Upper lobe of left lung (tissue), 6 donors: ENCODE measurements at regions not wholly inside any gene's neighbourhood (a gene's known extent, or its start where the extent isn't known, plus 50 kb on each side); places are given as distances from the start of the nearest gene placed in this dataset.

Experiments
- ATAC-seq, 2 donors: fragments of 200-7000 bp; cut with Tn5 transposase; one replicate each; pipeline ENCODE4 v1.9.1; 2022; ENCODE audit warnings: mild to moderate bottlenecking in 2 of 2, moderate library complexity in 2 of 2; ENCODE audit not compliant: low FRiP score in 2 of 2
- DNase-seq, 2 donors: peaks; one replicate each; pipeline ENCODE4 v3.0.0-alpha.2; 2019 to 2020
- H3K27ac ChIP-seq, 4 donors: fragments of 200-600 bp; sonication (generic); one replicate each; pipeline ENCODE4 v1.5.1; 2016 to 2019
- H3K27me3 ChIP-seq, 4 donors: fragments of 200-600 bp; sonication (generic); one replicate each; pipeline ENCODE4 v1.5.1; 2017 to 2019
- H3K36me3 ChIP-seq, 4 donors: fragments of 200-600 bp; sonication (generic); one replicate each; pipeline ENCODE4 v1.5.1; 2016 to 2019
- H3K4me1 ChIP-seq, 4 donors: fragments of 200-600 bp; sonication (generic); one replicate each; pipeline ENCODE4 v1.5.1; 2018 to 2019
- H3K4me3 ChIP-seq, 4 donors: fragments of 200-600 bp; sonication (generic); one replicate each; pipeline ENCODE4 v1.5.1; 2017 to 2019; ENCODE audit warnings: mild to moderate bottlenecking in 2 of 4, moderate library complexity in 1 of 4
- H3K9me3 ChIP-seq, 4 donors: fragments of 200-600 bp; sonication (generic); one replicate each; pipeline ENCODE4 v1.5.1; 2018 to 2019
- CTCF ChIP-seq, 6 experiments: fragments of 450-650 bp in 4 of 6; fragments of 200-600 bp in 2 of 6; sonication (generic) in 2 of 6; IDR thresholded peaks; one replicate each; pipeline ENCODE4 v1.5.1; 2016 to 2019; ENCODE audit warnings: antibody characterized with exemption in 6 of 6
- EP300 ChIP-seq, 4 donors: sonication (generic); formaldehyde crosslinking; IDR thresholded peaks; one replicate each; pipeline ENCODE4 v1.5.1; 2017; ENCODE audit warnings: antibody characterized with exemption in 4 of 4, control low read depth in 2 of 4
- POLR2A ChIP-seq, 4 donors: fragments of 450-650 bp; IDR thresholded peaks; one replicate each; pipeline ENCODE4 v1.5.1; 2016 to 2017; ENCODE audit warnings: antibody characterized with exemption in 4 of 4, mild to moderate bottlenecking in 2 of 4
- POLR2AphosphoS5 ChIP-seq, 2 donors: sonication (generic); formaldehyde crosslinking; IDR thresholded peaks; one replicate each; pipeline ENCODE4 v1.5.1; 2017; ENCODE audit warnings: antibody characterized with exemption in 2 of 2
- WGBS, 2 donors: methylation state at CpG; one replicate each; pipeline ENCODE4 v1.1.5; 2017 to 2018; 5-methylcytosine and 5-hydroxymethylcytosine counted together
- donor health status: DM: no; HTN: no; CAD: no; lungs with moderate emphysema.
- donor health status: DM: no; HTN: yes; CAD: no; lungs with severe emphysema.

GRCh38 chr15:35842631-35843030 is 296.7 kb upstream of the DPH6 start:
- ATAC-seq (no peak), DNase-seq (no peak)
- Histone ChIP-seq H3K27me3 (no peaks in the 10 kb centered on the region), H3K9me3 (no peaks in the 10 kb centered on the region), H3K4me1 (no peaks in the 10 kb centered on the region), H3K36me3 (no peaks in the 10 kb centered on the region), H3K27ac (no peak overlapping the region), H3K4me3 (no peak overlapping the region)
- WGBS, 2 donors = 81 to 86% methylated on average over 3 of the region's 3 CpGs
- TF ChIP-seq POLR2AphosphoS5 (IDR thresholded peaks at IDR 0.05) = no peak
- TF ChIP-seq EP300 (IDR thresholded peaks at IDR 0.05) = no peak
- no peak for TF ChIP-seq CTCF (IDR thresholded peaks at IDR 0.05)
- TF ChIP-seq POLR2A (IDR thresholded peaks at IDR 0.05) = no peak

GRCh38 chr15:35843498-35843897 is 297.5 kb upstream of the DPH6 start:
- Histone ChIP-seq H3K9me3 (no peaks in the 10 kb centered on the region), H3K27me3 (no peaks in the 10 kb centered on the region), H3K27ac (no peak overlapping the region), H3K36me3 (no peaks in the 10 kb centered on the region), H3K4me1 (no peaks in the 10 kb centered on the region), H3K4me3 (no peak overlapping the region)
- TF ChIP-seq POLR2AphosphoS5 (IDR thresholded peaks at IDR 0.05) (no peak), EP300 (IDR thresholded peaks at IDR 0.05) (no peak), CTCF (IDR thresholded peaks at IDR 0.05) (no peak), POLR2A (IDR thresholded peaks at IDR 0.05) (no peak)
- ATAC-seq = no peak
- 78 to 82% methylated on average over 2 of the region's 2 CpGs for WGBS, 2 donors
- no peak for DNase-seq

- Histone ChIP-seq H3K36me3 (no peaks in the 10 kb centered on the region), H3K4me3 (no peak overlapping the region), H3K27me3 (no peaks in the 10 kb centered on the region), H3K4me1 (no peaks in the 10 kb centered on the region), H3K9me3 (no peaks in the 10 kb centered on the region), H3K27ac (no peak overlapping the region)
- 68 to 73% methylated on average over 2 of the region's 2 CpGs for WGBS, 2 donors
- ATAC-seq (no peak), DNase-seq (no peak)
- TF ChIP-seq EP300 (IDR thresholded peaks at IDR 0.05) = no peak
- no peak for TF ChIP-seq POLR2A (IDR thresholded peaks at IDR 0.05)
- TF ChIP-seq CTCF (IDR thresholded peaks at IDR 0.05) = no peak
- no peak for TF ChIP-seq POLR2AphosphoS5 (IDR thresholded peaks at IDR 0.05)
Measured at GRCh38 chr15:35850284-35850683, 304.3 kb upstream of the DPH6 start.

- TF ChIP-seq CTCF (IDR thresholded peaks at IDR 0.05) (no peak), POLR2AphosphoS5 (IDR thresholded peaks at IDR 0.05) (no peak), EP300 (IDR thresholded peaks at IDR 0.05) (no peak), POLR2A (IDR thresholded peaks at IDR 0.05) (no peak)
- Histone ChIP-seq H3K4me1 (no peaks in the 10 kb centered on the region), H3K9me3 (no peaks in the 10 kb centered on the region), H3K4me3 (no peak overlapping the region), H3K36me3 (no peaks in the 10 kb centered on the region), H3K27me3 (no peaks in the 10 kb centered on the region), H3K27ac (no peak overlapping the region)
- 77 to 97% methylated on average over 1 of the region's 1 CpG for WGBS, 2 donors
- ATAC-seq (no peak), DNase-seq (no peak)
Measured at GRCh38 chr15:35851491-35851890, 305.5 kb upstream of the DPH6 start.

- Histone ChIP-seq H3K9me3 (no peaks in the 10 kb centered on the region), H3K4me3 (no peak overlapping the region), H3K36me3 (no peaks in the 10 kb centered on the region), H3K27me3 (no peaks in the 10 kb centered on the region), H3K27ac (no peak overlapping the region), H3K4me1 (no peaks in the 10 kb centered on the region)
- no peak for ATAC-seq
- 88 to 91% methylated on average over 6 of the region's 6 CpGs for WGBS, 2 donors
- TF ChIP-seq POLR2AphosphoS5 (IDR thresholded peaks at IDR 0.05) (no peak), CTCF (IDR thresholded peaks at IDR 0.05) (no peak), EP300 (IDR thresholded peaks at IDR 0.05) (no peak), POLR2A (IDR thresholded peaks at IDR 0.05) (no peak)
- DNase-seq = no peak
Measured at GRCh38 chr15:35852818-35853624, 307.1 kb upstream of the DPH6 start.
